Endothelial cell of umbilical vein (primary cell): ENCODE measurements at regions not wholly inside any gene's neighbourhood (a gene's known extent, or its start where the extent isn't known, plus 50 kb on each side); places are given as distances from the start of the nearest gene placed in this dataset.

Experiments
- CTCF ChIP-seq, 2 donors: IDR thresholded peaks; 1 replicate in 1 of 2; 2 replicates in 1 of 2; pipeline ENCODE4 v1.5.1; 2011; ENCODE audit warnings: low read length in 2 of 2, mild to moderate bottlenecking in 2 of 2, moderate library complexity in 2 of 2, control low read depth in 1 of 2, inconsistent platforms in 1 of 2, low read depth in 1 of 2; ENCODE audit not compliant: insufficient read depth in 1 of 2; ENCODE audit errors: extremely low read depth in 1 of 2
- EZH2 ChIP-seq: IDR thresholded peaks from 2 replicates; pipeline ENCODE4 v1.6.1; 2012; ENCODE audit warnings: borderline replicate concordance, low read depth, mild to moderate bottlenecking, moderate library complexity, low read length, inconsistent platforms; ENCODE audit not compliant: severe bottlenecking
- JUN ChIP-seq: IDR thresholded peaks from 2 replicates; pipeline ENCODE4 v1.6.1; 2011; ENCODE audit warnings: borderline replicate concordance, low read depth; ENCODE audit not compliant: insufficient read length, insufficient read depth
- MYC ChIP-seq: IDR thresholded peaks from one replicate; pipeline ENCODE4 v1.6.1; 2011; ENCODE audit warnings: mild to moderate bottlenecking, low read depth, low read length
- POLR2AphosphoS5 ChIP-seq: IDR thresholded peaks from 2 replicates; pipeline ENCODE4 v1.6.1; 2012; ENCODE audit warnings: low read depth, mild to moderate bottlenecking, control low read depth, low read length, moderate library complexity; ENCODE audit not compliant: insufficient read depth

- TF ChIP-seq CTCF (IDR thresholded peaks at IDR 0.05; ENCODE audit: extremely low read depth in 1 of 2, insufficient read depth in 1 of 2, low read depth in 1 of 2, low read length in 2 of 2) (no peak), JUN (no peak), EZH2 (no peak), MYC (no peak), POLR2AphosphoS5 (no peak)
These were observed 288.7 kb downstream of the FOXO1 start for GRCh38 chr13:40377783-40378182.
